HEK293 (cell line): ENCODE measurements at regions not wholly inside any gene's neighbourhood (a gene's known extent, or its start where the extent isn't known, plus 50 kb on each side); places are given as distances from the start of the nearest gene placed in this dataset.
"Not testable (repeated sequence)": the region's sequence is repeated elsewhere in the genome, so short reads cannot be mapped to it uniquely, and the experiment has no call there.

Experiments used
- CTCF ChIP-seq: fragments of 450-650 bp; formaldehyde crosslinking; IDR thresholded peaks from 2 replicates; pipeline ENCODE4 v1.5.1; 2016; ENCODE audit warnings: missing biosample characterization, missing genetic modification characterization
- MEIS1 ChIP-seq: sonication (generic); formaldehyde crosslinking; IDR thresholded peaks from 2 replicates; pipeline ENCODE4 v1.8.1; 2022; ENCODE audit warnings: missing genetic modification reagents, mild to moderate bottlenecking, borderline replicate concordance
- YY1 ChIP-seq: fragments of 450-650 bp; formaldehyde crosslinking; IDR thresholded peaks from 2 replicates; pipeline ENCODE4 v1.5.1; 2018; ENCODE audit warnings: missing biosample characterization, missing genetic modification characterization
- ZFHX2 ChIP-seq: fragments of 450-650 bp; formaldehyde crosslinking; conservative IDR thresholded peaks from 2 replicates; pipeline ENCODE4 v1.5.1; 2016; ENCODE audit warnings: missing biosample characterization, missing genetic modification characterization
- ZFP41 ChIP-seq: fragments of 450-650 bp; formaldehyde crosslinking; IDR thresholded peaks from 2 replicates; pipeline ENCODE4 v1.5.1; 2016; ENCODE audit warnings: missing biosample characterization, missing genetic modification characterization, borderline replicate concordance
- ZNF174 ChIP-seq: fragments of 450-650 bp; formaldehyde crosslinking; IDR thresholded peaks from 2 replicates; pipeline ENCODE4 v1.5.0; 2017; ENCODE audit warnings: missing biosample characterization, mild to moderate bottlenecking, missing genetic modification characterization
- ZNF248 ChIP-seq: fragments of 450-650 bp; formaldehyde crosslinking; IDR thresholded peaks from 2 replicates; pipeline ENCODE4 v1.5.1; 2017; ENCODE audit warnings: missing biosample characterization, missing genetic modification characterization
- ZNF48 ChIP-seq: fragments of 450-650 bp; formaldehyde crosslinking; IDR thresholded peaks from 2 replicates; pipeline ENCODE4 v1.5.1; 2016; ENCODE audit warnings: missing biosample characterization, missing genetic modification characterization
- ZNF626 ChIP-seq: fragments of 450-650 bp; sonication (Bioruptor Pico); formaldehyde crosslinking; IDR thresholded peaks from 2 replicates; pipeline ENCODE4 v1.5.1; 2018; ENCODE audit warnings: missing biosample characterization, missing genetic modification characterization, inconsistent platforms
- ZNF768 ChIP-seq: fragments of 450-650 bp; formaldehyde crosslinking; IDR thresholded peaks from 2 replicates; pipeline ENCODE4 v1.5.1; 2018; ENCODE audit warnings: missing biosample characterization, mild to moderate bottlenecking, missing genetic modification characterization
- ZSCAN23 ChIP-seq: fragments of 450-650 bp; formaldehyde crosslinking; IDR thresholded peaks from 2 replicates; pipeline ENCODE4 v1.5.1; 2016; ENCODE audit warnings: missing biosample characterization, missing genetic modification characterization

GRCh38 chrX:125255759-125256158 is 63.9 kb upstream of the TEX13C start:
- TF ChIP-seq ZNF626 (tag by site-specific recombination); ZSCAN23 (tag by site-specific recombination); ZNF48 (tag by site-specific recombination); YY1 (tag by site-specific recombination); CTCF; ZFP41 (tag by site-specific recombination); ZNF174; MEIS1 (CRISPR knock-in tag); ZFHX2 (tag by site-specific recombination); ZNF768; ZNF248 (tag by site-specific recombination): not testable (repeated sequence)
